Suprapubic skin (tissue), 4 donors: ENCODE measurements at regions not wholly inside any gene's neighbourhood (a gene's known extent, or its start where the extent isn't known, plus 50 kb on each side); places are given as distances from the start of the nearest gene placed in this dataset.

Source experiments
- DNase-seq, 2 donors: peaks; one replicate each; pipeline ENCODE4 v3.0.0-alpha.2; 2019; ENCODE audit warnings: low spot score in 2 of 2
- H3K27ac ChIP-seq: fragments of 200-600 bp; sonication (generic); one replicate; pipeline ENCODE4 v1.5.1; 2019
- H3K27me3 ChIP-seq: fragments of 200-600 bp; sonication (generic); one replicate; pipeline ENCODE4 v1.5.1; 2019
- H3K36me3 ChIP-seq: fragments of 200-600 bp; sonication (generic); one replicate; pipeline ENCODE4 v1.5.1; 2019
- H3K4me1 ChIP-seq: fragments of 200-600 bp; sonication (generic); one replicate; pipeline ENCODE4 v1.5.1; 2019
- H3K4me3 ChIP-seq: fragments of 200-600 bp; sonication (generic); one replicate; pipeline ENCODE4 v1.5.1; 2019; ENCODE audit warnings: mild to moderate bottlenecking
- H3K9me3 ChIP-seq: fragments of 200-600 bp; sonication (generic); one replicate; pipeline ENCODE4 v1.5.1; 2019
- EP300 ChIP-seq: sonication (generic); formaldehyde crosslinking; IDR thresholded peaks from one replicate; pipeline ENCODE4 v1.6.1; 2017; ENCODE audit warnings: antibody characterized with exemption
- POLR2A ChIP-seq, 2 donors: fragments of 450-650 bp; IDR thresholded peaks; one replicate each; pipeline ENCODE4 v1.6.1; 2017; ENCODE audit warnings: antibody characterized with exemption in 2 of 2, mild to moderate bottlenecking in 2 of 2, moderate library complexity in 2 of 2
- POLR2AphosphoS5 ChIP-seq, 3 donors: sonication (generic); formaldehyde crosslinking; IDR thresholded peaks; one replicate each; pipeline ENCODE4 v1.6.1; 2017; ENCODE audit warnings: antibody characterized with exemption in 3 of 3
- WGBS: methylation state at CpG from one replicate; pipeline ENCODE4 v1.1.5; 2018; 5-methylcytosine and 5-hydroxymethylcytosine counted together
- TF ChIP-seq, protein P1 (sequence below), 2 donors: fragments of 200-600 bp in 1 of 2; fragments of 450-650 bp in 1 of 2; sonication (generic) in 1 of 2; IDR thresholded peaks; one replicate each; pipeline ENCODE4 v1.5.1; 2016 to 2019; ENCODE audit warnings: antibody characterized with exemption in 2 of 2, mild to moderate bottlenecking in 1 of 2, moderate library complexity in 1 of 2

DNA sequence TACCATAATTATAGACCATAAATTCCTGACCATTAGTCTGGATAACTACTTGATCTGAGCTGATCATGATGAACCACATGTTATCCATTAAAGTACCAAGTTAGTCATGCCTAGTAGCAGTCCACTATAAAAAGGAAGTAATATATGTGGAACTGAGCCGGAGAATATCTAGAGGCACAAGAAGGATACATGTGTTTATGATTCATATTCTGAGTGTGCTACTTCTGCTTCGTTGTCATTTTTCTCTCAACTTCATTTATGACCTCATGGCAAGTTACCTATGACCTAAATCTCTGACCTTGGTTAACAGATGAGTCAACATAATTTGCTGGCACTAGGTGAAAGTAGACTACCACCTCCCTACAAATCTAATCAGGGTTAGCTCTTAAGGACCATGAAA, 56.5 kb upstream of the ANKRD17 start:
- Histone ChIP-seq H3K9me3 (peaks cover 6% of the 10 kb centered on the region), H3K4me1 (no peaks in the 10 kb centered on the region), H3K27me3 (no peaks in the 10 kb centered on the region), H3K36me3 (no peaks in the 10 kb centered on the region), H3K27ac (no peak overlapping the region), H3K4me3 (no peak overlapping the region)
- DNase-seq, result no peak
- WGBS, result 47% methylated on average over 2 of the region's 2 CpGs
- TF ChIP-seq, protein P1, sequence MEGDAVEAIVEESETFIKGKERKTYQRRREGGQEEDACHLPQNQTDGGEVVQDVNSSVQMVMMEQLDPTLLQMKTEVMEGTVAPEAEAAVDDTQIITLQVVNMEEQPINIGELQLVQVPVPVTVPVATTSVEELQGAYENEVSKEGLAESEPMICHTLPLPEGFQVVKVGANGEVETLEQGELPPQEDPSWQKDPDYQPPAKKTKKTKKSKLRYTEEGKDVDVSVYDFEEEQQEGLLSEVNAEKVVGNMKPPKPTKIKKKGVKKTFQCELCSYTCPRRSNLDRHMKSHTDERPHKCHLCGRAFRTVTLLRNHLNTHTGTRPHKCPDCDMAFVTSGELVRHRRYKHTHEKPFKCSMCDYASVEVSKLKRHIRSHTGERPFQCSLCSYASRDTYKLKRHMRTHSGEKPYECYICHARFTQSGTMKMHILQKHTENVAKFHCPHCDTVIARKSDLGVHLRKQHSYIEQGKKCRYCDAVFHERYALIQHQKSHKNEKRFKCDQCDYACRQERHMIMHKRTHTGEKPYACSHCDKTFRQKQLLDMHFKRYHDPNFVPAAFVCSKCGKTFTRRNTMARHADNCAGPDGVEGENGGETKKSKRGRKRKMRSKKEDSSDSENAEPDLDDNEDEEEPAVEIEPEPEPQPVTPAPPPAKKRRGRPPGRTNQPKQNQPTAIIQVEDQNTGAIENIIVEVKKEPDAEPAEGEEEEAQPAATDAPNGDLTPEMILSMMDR (IDR thresholded peaks at IDR 0.05), result no peak
- TF ChIP-seq POLR2AphosphoS5 (IDR thresholded peaks at IDR 0.05) (no peak), POLR2A (IDR thresholded peaks at IDR 0.05) (no peak), EP300 (no peak)

DNA sequence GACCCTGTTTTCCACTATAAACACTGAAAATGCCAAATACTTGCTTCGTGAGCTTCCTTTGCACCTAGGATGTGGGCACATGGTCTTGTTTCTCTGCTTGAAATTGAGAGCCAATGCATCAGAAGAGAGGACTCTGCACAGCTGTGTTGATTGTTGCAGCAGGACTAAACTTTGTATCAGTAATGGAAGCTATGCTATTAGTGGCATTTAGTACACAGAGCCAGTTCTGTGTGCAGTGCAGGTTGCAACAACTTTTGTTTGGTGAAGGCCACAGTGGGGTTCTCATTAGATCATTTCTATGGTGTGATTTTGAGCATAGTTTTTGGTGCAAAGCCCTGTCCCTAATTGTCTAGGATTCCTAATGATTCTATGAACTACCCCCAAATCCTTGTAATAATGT, 54.4 kb upstream of the ANKRD17 start:
- no peak for DNase-seq
- Histone ChIP-seq H3K9me3 (no peaks in the 10 kb centered on the region), H3K4me1 (no peaks in the 10 kb centered on the region), H3K27me3 (no peaks in the 10 kb centered on the region), H3K36me3 (no peaks in the 10 kb centered on the region), H3K4me3 (no peak overlapping the region), H3K27ac (no peak overlapping the region)
- 84% methylated on average over 1 of the region's 1 CpG for WGBS
- no peak for TF ChIP-seq EP300
- TF ChIP-seq POLR2A (IDR thresholded peaks at IDR 0.05), result no peak
- TF ChIP-seq, protein P1 (IDR thresholded peaks at IDR 0.05), result no peak
- no peak for TF ChIP-seq POLR2AphosphoS5 (IDR thresholded peaks at IDR 0.05)

DNA sequence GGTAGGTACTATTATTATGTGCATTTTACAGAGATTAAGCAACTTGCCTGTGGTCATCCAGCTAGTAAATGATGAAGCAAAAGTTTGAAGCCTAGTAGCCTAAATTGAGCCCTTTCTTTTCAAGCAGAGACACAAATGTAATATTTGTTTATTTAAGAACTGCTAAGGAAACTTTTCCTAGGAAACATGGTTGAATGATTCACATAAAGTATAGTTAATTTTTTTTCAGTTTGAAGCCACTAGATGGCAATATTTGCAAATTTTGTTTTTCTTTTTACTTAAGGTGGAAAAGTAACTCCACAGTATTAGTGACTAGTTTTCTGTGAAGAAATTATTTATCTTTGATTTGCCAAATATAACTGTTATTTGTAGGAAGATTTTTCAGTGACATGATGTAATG, 52.8 kb upstream of the ANKRD17 start:
- Histone ChIP-seq H3K27ac (no peak overlapping the region), H3K9me3 (no peaks in the 10 kb centered on the region), H3K4me3 (no peak overlapping the region), H3K4me1 (no peaks in the 10 kb centered on the region), H3K36me3 (no peaks in the 10 kb centered on the region), H3K27me3 (no peaks in the 10 kb centered on the region)
- no peak for DNase-seq
- TF ChIP-seq, protein P1 (IDR thresholded peaks at IDR 0.05), result no peak
- TF ChIP-seq EP300 (no peak), POLR2AphosphoS5 (IDR thresholded peaks at IDR 0.05) (no peak), POLR2A (IDR thresholded peaks at IDR 0.05) (no peak)

DNA sequence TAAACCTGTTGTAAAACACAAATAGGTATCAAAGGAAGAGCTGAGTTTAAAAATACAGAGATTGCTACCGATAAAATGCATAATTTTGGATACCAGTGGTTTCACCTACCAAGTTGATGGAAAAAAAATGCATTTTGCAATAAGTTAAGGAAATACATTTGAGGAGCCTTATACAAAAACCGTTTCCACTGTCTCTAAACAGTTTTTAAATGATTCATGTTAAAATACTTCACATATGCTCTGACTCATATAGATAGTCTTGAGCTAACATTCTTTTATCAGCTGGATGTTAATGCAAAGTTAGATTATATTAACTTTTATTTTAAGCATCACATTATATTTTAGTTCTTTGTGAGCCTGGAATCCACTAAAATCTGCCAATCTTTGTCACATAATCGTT, 50.6 kb upstream of the ANKRD17 start:
- Histone ChIP-seq H3K36me3 (no peaks in the 10 kb centered on the region), H3K9me3 (no peaks in the 10 kb centered on the region), H3K4me3 (no peak overlapping the region), H3K4me1 (no peaks in the 10 kb centered on the region), H3K27ac (no peak overlapping the region), H3K27me3 (no peaks in the 10 kb centered on the region)
- TF ChIP-seq POLR2AphosphoS5 (IDR thresholded peaks at IDR 0.05), result no peak
- TF ChIP-seq POLR2A (IDR thresholded peaks at IDR 0.05), result no peak
- TF ChIP-seq, protein P1 (IDR thresholded peaks at IDR 0.05), result no peak
- TF ChIP-seq EP300, result no peak
- DNase-seq, result no peak
- 68% methylated on average over 3 of the region's 3 CpGs for WGBS
